GM18508 (cell line): ENCODE measurements at regions not wholly inside any gene's neighbourhood (a gene's known extent, or its start where the extent isn't known, plus 50 kb on each side); places are given as distances from the start of the nearest gene placed in this dataset.
"Not testable (repeated sequence)": the region's sequence is repeated elsewhere in the genome, so short reads cannot be mapped to it uniquely, and the experiment has no call there.

Experiments used
- ATAC-seq: cut with Tn5 transposase; IDR thresholded peaks from one replicate; pipeline ENCODE4 v1.9.1; 2021; ENCODE audit warnings: moderate number of reproducible peaks; ENCODE audit not compliant: insufficient read depth, unreplicated experiment

DNA sequence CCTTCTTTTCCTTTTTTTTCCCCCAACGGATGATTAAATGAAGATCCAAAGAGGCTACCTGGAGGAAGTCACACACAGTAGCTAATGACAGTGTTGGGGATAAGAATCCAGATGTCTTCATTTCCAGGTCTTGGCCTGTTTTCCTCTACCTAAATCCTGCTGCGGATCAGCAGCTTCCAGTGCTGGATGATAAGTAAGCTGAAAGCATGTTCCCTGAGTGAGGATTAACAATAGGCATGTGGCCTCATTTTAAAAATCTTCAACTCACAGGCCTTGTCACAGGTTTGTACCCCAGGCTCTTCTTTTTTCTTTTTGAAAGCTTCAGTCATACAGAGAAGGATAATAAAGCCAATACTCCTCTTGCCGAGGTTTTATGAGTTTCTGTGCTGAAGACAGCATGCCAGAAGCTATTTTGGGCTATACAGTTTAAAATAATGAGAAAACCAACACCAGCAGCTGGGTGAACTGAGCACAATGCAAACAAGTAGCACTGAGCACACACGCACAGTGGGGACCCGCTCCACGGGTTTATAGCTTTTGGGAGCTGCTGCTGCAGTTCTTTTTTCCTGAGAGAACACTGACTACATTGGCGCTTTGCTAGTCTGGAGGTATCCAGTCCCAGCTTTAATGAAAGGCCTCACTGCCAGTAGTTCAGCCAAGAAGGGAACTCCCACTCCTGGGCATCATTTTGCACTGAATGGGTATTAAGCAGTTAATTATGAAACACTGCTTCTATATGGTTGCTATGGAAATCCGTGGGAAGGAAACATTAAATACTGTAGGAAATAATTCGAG is 184.2 kb upstream of the CTSO start:
- no peak for ATAC-seq

DNA sequence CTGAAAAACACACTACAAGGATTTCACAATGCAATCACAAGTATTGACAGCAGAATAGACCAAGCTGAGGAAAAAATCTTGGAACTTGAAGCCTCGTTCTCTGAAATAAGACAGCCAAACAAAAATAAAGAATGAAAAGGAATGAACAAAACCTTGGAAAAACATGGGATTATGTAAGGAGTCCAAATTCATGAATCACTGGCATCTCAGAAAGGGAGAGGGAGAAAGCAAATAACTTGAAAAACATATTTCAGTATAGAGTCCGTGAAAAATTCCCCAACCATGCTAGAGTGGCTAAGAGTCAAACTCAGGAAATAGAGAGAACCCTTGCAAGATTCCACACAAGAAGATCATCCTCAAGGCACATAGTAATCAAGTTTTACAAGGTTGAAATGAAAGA is 178.5 kb upstream of the CTSO start:
- ATAC-seq, result no peak

DNA sequence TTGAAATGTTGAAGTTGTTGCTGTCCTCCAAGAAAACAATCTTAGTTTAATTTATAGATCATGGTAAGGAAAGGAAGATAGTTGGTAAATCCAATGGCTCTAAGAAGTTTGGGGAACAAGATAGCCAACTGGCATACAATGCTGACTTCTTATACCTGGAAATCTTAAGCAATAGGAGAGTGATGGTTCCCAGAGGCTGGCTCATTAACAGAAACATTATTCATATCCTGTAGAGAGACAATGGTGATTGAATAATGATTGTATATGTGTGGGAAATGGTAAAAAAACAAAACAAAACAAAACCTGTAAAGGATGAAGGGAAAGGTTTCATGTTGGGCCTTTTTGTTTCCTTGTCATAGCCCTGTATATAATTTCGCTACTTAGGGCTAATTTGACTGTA is 174.9 kb upstream of the CTSO start:
- ATAC-seq, result no peak

DNA sequence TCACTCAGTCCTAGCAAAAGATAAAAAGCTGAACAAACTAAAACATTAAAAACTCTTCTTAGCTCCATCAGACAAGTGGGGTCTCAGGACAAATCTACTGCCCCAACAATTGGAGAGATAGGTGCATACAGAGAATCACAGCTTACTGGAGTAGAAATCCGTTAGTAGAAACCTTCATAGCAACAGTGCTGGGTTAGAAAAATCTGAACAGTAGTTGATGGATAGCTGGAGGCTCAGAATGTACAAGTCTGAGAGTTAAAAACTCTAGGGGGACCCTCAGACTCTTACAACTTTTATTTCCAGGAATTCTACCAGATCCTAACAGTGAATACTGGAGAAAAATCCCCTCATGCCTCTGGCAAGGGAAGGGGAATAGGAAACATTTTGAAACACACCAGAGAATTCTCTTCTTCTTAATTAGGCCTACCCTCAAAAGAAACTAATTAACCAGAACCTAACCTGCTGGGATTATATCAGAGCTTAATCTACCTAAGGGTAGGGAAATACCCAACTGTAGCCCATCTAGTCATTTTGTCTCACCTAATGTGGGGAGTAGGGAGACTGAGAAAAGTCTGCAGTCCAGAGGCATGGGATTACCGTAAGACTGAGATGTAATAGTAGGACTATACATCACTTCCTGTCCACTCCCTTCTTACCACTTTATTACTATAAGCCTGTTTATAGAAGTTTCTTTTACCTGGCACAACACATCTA is 165.0 kb upstream of the CTSO start:
- ATAC-seq, result no peak

DNA sequence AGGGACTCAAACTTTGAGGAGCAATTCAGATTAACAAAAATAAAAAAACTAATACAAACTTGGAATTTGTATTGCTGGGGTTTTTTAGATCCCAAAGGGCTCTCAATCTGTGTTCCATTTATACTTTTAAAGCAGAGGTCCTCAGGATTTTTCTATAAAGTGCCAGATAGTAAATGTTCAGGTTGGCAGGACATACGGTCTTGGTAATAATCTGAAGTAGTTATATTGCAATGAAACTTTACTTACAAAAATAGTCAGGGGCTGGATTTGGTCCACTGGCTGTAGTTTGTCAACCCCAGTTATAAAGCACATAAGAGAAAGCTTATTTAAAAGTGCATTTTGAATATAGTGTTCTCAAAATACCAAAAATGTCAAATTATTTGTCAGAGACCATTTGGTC is 164.1 kb upstream of the CTSO start:
- ATAC-seq, result no peak

DNA sequence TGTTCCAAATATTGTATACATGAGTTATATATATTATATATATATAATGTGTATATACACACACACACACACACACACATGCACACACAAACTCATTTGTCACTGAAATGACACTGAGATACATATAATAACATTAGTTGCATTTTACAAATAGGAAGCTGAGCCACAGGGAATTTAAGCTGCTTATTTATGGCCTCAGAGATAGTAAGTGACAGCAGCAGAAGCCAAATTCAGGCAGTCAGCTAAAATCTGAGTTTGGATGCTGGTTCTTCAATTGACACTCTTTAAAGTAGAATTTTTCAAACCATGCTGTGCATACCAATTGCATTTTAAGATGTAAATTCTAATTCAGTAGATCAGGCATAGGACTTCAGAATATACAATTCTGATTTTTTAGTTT is 163.3 kb upstream of the CTSO start:
- no peak for ATAC-seq

DNA sequence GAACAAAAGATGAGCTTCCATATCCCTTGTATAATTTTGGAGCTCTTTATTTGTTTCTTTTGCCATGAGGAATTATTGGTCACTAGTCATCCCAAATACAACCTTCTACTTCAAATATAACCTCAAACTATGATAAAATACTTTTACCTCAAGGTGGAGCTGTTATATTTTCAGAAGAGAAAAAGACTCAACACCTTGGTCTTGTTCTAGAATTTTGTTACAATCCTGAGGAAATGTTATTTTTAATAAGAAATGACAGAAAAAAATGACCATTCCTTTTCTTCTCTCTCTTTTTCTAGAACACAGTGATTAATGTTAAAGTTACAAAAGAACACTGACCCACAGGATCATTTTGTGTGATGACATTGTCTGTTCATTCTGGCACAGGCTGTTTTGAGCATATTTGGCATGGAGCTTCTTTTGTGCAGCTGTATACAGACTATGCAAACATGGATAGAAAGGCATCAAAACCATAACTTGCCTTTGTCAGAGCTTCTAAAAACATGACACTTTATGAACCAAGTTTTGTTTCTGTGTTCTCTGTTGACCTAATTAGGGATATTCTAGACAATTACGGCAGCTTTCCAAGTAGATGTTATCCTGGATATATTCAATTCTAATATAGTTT is 159.6 kb upstream of the CTSO start:
- no peak for ATAC-seq

DNA sequence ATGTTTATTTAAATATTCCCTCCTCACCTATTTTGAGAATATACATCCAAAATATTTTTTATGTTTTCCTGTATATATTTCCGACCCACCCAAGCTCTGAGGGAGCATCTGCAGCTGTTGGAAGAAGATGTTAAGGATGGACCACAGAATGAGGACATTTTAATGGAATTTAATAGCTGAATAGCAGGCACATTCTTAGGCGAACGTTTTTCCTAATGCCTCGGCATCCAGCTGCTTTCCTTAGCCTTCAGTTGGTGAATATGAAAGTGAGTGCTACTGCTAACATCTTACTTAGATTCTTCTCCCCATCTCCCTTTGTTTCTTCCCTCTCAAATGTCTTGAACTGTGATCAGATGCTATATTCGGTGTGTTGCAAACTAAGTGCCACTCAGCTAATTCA is 158.0 kb upstream of the CTSO start:
- no peak for ATAC-seq

DNA sequence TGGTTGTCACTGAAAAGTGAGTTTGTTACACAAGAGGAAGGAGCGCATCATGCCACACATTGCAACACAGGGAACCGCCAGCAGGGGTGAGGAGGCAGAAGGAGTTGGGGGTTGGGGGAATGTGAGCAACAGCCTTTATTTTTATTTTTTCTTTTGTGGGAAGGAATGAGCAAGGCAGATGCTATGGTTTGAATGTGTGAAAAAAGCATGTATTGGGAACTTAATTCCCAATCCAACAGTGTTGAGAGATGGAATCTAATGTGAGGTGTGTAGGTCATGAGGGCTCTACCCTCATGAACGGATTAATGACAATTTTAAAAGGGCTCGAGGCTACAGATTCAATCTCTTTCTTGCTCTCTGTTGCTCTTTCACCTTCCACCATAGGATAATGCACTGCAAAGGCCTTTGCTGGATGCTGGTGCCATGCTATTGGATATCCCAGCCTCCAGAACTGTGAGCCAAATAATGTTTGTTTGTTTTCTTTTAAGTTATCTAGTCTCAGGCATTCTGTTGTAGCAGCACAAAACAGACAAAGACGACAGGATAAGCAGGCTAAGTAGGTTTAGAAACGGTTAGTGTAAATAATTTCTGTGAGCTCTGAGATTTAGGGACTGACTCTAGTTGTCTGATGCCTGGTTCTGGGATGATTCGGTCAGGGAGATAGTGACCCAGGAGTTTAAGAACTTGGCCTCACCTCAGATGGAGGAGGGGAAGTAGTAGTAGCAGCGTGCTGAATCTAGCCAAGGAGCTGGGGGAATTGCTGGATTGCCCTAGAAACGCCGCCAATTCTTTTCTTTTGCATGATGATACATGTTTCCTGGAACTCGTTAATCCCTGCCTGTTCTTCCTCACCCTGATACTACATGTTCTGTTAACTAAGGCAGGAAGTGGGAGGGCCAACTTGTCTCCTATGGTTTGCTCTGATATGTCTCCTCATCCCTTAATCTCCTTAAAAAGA is 156.6 kb upstream of the CTSO start:
- ATAC-seq, result no peak

DNA sequence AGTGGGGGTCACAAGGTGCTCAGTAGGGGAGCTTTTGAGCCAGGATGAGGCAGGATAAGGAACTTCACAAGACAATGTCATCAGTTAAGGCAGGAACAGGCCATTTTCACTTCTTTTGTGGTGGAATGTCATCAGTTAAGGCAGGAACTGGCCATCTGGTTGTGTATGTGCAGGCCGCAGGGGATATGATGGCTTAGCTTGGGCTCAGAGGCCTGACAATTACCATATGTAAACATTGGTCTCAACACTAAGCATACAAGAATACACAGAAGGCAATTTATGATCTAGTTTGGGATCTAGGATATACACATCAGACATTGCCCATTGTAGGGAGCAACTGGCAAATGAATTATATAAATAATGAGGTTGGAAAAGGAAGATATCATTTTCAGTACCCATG is 155.4 kb upstream of the CTSO start:
- not testable (repeated sequence) for ATAC-seq

DNA sequence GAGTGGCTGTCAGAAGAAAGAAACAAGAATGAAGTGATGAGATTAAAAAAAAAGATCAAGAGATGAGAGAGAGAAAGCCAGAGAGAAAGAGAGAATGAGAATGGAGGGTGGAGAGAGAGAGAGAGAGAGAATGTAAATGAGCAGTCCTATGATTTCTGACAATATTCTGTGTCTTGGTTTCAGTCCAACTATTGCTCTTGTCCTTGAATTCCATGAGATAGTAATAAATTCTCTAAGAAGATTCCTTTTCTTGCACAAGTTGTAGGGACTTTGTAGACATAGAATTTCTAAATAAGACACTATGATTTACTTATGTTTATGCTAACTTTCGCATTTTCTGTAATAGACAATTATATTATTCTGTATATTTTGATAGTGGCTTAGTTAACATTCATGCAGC is 149.6 kb upstream of the CTSO start:
- ATAC-seq, result no peak

DNA sequence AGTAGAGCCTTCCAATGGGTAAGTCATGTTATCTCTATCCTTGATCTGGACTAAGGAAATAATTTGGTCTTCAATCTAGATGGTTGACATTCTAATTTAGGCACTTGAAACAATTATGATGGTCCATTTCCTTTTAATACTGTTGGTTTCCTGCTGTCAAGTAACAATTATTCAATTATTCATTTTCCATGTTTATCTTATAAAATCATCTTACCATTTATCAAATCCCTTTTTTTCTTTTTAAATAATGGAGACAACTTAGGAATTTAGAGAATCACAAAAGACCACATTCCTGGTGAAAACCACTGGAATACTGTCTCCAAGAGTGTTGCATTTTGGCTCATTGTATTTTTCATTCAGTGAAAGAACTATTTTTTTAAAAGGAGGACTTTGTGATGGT is 148.7 kb upstream of the CTSO start:
- ATAC-seq, result no peak

DNA sequence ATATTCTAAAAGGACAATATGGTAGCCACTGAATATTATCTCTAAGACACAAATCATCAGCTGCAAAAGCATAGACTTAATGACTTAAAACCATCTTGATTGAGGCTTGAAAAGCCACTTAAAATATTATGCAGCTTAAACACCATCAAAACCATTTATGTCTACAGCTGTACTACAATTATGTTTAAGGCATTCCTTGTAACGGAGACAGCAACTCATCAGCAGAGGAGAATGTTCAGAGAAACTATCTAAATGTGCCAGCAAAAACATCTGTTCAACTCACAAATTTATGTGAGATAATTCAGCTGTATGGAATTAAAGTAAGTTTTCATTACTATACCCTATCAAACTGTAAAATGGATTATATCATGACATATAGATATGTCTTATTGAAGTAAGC is 147.9 kb upstream of the CTSO start:
- no peak for ATAC-seq

DNA sequence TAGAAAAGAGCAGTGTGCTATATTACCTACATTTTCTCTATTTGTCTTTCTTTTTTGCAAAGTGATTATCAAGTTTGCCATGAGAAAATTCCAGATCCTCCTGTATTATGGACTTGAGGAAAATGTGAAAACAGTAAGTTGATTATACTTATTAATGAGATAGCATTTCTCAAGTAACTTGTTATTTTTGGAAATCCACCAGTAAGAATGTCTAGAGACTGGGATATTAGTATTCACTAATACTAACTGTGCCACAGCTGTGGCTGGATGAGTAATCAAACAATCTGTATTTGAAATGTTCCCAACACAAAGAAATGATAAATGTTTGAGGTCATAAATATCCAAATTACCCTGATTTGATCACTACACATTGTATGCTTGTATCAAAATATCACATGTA is 147.0 kb upstream of the CTSO start:
- no peak for ATAC-seq

DNA sequence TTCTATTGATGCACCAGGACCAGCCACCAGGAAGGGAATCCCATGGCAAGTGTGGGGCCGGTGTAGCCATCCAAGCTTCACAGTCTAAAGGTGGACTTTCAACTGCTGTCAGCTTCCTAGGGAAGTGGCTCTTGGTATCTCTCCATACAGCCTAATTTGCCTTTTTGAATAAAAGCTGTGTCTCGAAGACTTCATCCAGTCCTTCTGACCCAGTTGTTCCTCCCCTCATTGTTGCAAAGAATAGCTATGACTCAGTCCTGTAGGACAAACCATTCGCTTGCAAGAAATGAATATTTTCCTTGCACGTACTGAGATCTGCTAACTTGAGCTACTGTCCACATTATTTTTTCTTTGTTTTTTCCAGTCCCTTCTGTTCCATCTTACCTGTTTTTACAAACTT is 145.1 kb upstream of the CTSO start:
- ATAC-seq, result no peak

DNA sequence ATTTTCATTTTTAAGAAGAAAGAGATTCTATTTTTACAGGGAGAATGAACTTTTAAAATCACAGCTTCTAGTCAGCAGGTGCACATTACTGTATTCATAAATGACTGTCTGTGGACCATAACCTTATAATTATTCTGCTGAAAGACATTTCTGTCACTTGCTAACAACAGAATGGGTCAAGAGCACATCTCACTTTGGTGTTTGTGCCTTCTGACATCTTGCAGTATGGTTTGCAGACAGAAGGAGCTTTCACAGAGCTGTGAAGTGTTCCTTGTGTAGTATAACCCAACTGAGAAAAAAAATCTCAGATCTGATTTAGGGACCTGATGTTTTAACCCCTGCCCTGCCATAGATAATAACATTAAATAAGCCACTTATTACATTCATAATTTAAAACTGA is 131.4 kb upstream of the CTSO start:
- no peak for ATAC-seq

DNA sequence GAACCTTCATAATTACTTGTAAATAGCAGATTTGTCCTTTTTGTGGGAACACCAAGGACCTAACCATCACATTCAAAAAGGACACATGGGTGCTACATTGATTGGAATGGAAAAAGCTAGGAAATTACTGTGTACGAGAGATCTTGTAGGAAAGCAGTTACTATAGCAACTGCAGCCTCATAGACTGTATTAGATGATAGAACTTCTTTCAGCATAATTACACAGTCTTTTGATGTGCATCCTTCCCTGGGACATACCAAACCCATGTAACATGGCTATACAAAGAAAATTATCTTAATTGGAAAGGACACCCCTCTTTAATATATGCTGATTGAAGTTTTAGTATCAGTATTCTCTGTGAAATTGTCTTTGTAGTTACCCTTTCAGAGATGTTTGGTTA is 130.7 kb upstream of the CTSO start:
- no peak for ATAC-seq

DNA sequence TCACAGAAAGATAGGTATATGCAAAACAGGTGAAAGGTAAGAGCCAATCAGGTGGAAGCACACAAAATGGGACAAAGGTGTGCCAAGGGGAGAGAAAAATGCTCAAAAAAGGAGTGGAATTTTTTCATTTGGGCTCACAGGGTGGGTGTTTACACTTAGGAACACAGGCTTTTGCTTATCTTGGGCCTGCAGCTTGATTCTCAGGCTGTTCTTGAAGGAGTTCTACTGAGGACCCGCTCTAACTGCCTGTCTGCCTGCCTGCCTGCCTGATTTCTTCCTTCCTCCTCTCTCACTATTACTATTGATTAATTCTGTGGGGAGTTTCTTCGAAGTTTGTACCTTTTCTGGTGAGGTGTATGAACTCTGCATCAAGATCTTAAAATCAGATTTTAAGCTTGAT is 120.3 kb upstream of the CTSO start:
- ATAC-seq, result no peak

DNA sequence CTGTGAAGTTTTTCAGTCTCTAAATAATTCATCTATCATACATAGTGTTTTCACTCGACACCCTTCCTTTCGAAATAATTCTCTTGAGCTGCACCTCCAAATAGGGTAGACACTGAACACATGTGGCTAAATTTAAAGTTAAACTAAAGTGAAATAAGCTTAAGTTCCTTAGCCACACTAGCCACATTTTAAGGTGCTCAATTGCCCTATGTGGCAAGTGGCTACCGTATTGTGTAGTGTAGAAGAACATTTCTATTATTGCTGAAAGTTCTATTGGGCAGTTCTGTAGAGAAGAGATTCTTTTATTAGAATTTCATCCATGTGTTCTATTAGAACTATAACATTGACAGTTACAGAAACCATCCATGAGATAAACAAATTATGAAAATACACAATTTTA is 107.0 kb upstream of the CTSO start:
- no peak for ATAC-seq

DNA sequence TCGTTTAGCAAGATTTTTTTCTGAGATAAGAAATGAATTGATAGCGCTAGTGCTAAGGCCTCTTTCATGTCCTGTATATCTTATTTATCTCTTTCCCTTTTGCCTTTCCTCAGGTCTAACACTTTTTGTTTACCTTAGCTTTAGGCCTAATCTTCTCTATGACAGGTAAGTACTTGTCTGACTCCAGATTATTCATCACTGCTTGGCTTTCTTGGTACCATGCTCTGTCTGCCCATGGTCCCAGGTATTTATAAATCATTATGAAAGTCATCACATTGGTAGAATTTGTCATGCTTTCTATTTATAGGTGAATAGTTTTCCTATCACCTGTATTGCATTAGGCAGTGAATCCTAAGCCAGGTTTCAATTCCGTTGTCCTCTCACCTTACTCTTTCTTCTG is 99.5 kb upstream of the CTSO start:
- no peak for ATAC-seq

DNA sequence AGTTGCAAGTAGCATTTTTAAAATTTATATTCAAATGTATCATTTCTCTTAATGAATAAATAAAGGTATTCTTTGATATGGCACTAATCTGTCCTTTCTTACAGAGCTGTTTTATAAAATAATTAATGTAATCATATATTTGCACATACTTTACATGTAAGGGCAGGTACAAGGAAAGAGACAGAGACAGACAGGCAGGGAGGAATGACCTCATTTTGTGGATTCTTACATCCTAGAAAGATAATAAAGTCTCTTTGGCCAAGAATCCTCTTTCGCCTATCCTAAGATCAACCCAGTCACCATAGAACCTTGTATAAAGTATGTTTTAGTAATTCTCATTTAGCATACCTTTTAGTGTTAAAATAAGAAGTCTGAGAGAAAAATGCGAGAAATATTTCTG is 98.5 kb upstream of the CTSO start:
- no peak for ATAC-seq
